ENCODE measurements at regions not wholly inside any gene's neighbourhood (a gene's known extent, or its start where the extent isn't known, plus 50 kb on each side); places are given as distances from the start of the nearest gene placed in this dataset.

DNA sequence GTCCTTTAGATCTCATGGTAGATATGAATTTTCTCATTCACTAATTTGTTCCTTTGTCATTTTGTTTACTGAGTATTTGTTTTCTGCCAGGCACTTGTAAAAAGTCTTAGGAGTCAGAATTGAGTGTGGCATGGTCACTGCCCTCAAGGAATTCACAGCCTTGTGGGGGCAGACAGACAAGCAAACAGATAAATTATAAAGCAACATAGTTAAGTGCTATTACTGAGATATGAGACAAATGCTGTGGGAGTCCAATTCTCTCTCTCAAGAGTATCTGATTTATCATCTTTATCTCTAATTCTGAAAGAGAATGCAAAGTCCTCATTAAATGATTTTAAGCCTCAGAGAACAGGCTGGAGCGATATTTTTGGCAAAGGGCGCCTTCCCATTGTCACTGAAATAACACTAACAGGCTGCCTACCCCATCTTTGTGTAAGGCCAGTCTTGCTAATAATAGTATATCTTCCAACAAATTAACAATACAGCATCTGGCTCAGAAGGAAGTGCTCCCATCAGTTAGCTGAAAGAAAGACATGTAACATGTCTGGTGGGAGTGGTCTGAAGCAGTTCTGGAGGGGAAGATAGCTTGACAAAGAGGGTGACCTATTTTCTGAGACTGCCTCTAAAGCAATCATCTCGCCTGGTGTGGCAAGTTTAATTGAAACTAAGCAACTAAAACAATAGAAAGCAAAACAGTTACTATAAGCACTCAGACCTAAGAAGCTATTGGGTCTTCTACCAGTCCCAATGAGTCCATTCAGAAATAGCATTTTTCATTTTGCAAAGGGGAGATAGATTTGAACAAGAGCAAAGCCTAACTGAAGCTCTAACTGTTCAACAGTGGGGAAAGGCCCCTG is 61.5 kb upstream of the AMOT start:
- H3K4me1 ChIP-seq (ENCODE audit: insufficient read depth, low read length), result no peaks in the 10 kb centered on the region
- H3K36me3 Mint-ChIP-seq, result no peaks in the 10 kb centered on the region
- no peaks in the 10 kb centered on the region for H3K9me3 ChIP-seq (ENCODE audit: low read length)
- H3K27ac ChIP-seq (ENCODE audit: low read depth, low read length), result no peak overlapping the region
- no peaks in the 10 kb centered on the region for H3K9me3 Mint-ChIP-seq
- H3K27ac Mint-ChIP-seq, result no peak overlapping the region
- DNase-seq, result no peak
- H3K27me3 ChIP-seq (ENCODE audit: insufficient read depth, low read length, poor library complexity, severe bottlenecking), result no peaks in the 10 kb centered on the region
- H3K4me3 ChIP-seq (ENCODE audit: low read length), result no peak overlapping the region
- H3K4me1 Mint-ChIP-seq, result no peaks in the 10 kb centered on the region
- no peak overlapping the region for H3K4me3 Mint-ChIP-seq
- H3K27me3 Mint-ChIP-seq, result peaks cover 0 to 2% of the 10 kb centered on the region in 2 donors
- ChIA-PET POLR2A (no interaction called here), CTCF (no interaction called here)
- no peaks in the 10 kb centered on the region for H3K36me3 ChIP-seq (ENCODE audit: insufficient read depth, low read length)

DNA sequence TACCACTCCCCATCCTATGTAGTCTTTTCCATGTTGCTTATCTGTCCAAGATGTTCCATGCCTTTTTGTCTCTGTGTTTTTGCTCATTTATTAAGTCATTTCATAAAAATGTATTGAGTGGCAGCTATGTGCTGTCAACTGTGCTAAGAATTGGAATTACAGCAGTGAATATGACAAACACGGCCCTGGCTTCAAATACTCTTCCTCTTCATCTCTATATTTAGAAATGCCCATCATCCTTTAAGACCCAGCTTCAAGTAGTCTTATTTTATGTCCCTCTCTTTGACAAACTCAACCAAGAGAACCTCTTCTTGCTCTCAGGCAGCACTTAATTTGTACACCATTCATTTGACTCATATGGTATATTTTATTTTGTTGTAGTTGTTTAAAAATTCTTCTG is 55.4 kb upstream of the AMOT start:
- Mint-ChIP-seq H3K9me3 (no peaks in the 10 kb centered on the region), H3K36me3 (no peaks in the 10 kb centered on the region), H3K4me1 (no peaks in the 10 kb centered on the region), H3K27ac (no peak overlapping the region), H3K27me3 (peaks cover 0 to 2% of the 10 kb centered on the region in 2 donors), H3K4me3 (no peak overlapping the region)
- Histone ChIP-seq H3K4me3 (ENCODE audit: low read length) (no peak overlapping the region), H3K27ac (ENCODE audit: low read depth, low read length) (no peak overlapping the region), H3K27me3 (ENCODE audit: insufficient read depth, low read length, poor library complexity, severe bottlenecking) (no peaks in the 10 kb centered on the region), H3K36me3 (ENCODE audit: insufficient read depth, low read length) (no peaks in the 10 kb centered on the region), H3K4me1 (ENCODE audit: insufficient read depth, low read length) (no peaks in the 10 kb centered on the region), H3K9me3 (ENCODE audit: low read length) (no peaks in the 10 kb centered on the region)
- ChIA-PET POLR2A (no interaction called here), CTCF (no interaction called here)
- DNase-seq, result no peak
